ENCODE measurements at regions not wholly inside any gene's neighbourhood (a gene's known extent, or its start where the extent isn't known, plus 50 kb on each side); places are given as distances from the start of the nearest gene placed in this dataset.

DNA sequence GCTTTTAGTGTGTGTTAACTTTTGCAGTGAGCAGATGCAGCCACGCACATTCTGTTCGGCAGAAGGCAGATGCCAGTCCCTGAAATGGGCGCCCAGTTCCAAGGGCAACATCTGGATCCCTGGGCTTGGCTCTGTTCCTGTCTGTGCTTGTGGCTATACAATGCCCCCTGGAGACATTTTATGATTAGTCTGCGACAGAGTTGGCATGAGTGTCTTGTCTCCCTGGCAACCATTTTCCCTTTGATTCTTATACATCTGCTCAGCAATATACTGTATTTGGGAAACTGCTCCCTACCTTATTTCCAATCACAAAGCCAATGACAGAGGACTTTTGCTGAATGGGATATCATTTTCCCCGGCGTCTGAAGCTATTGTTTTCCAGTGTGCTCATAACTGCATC, 1629.5 kb upstream of the GOT2 start:
- TF ChIP-seq, protein P1, sequence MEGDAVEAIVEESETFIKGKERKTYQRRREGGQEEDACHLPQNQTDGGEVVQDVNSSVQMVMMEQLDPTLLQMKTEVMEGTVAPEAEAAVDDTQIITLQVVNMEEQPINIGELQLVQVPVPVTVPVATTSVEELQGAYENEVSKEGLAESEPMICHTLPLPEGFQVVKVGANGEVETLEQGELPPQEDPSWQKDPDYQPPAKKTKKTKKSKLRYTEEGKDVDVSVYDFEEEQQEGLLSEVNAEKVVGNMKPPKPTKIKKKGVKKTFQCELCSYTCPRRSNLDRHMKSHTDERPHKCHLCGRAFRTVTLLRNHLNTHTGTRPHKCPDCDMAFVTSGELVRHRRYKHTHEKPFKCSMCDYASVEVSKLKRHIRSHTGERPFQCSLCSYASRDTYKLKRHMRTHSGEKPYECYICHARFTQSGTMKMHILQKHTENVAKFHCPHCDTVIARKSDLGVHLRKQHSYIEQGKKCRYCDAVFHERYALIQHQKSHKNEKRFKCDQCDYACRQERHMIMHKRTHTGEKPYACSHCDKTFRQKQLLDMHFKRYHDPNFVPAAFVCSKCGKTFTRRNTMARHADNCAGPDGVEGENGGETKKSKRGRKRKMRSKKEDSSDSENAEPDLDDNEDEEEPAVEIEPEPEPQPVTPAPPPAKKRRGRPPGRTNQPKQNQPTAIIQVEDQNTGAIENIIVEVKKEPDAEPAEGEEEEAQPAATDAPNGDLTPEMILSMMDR (IDR thresholded peaks at IDR 0.05): no peak
- TF ChIP-seq POLR2A (IDR thresholded peaks at IDR 0.05): no peak
- no peak for TF ChIP-seq POLR2AphosphoS5 (IDR thresholded peaks at IDR 0.05)
- no peak for TF ChIP-seq EP300 (IDR thresholded peaks at IDR 0.05)

All from upper lobe of left lung (tissue), 4 donors.